ENCODE measurements at regions not wholly inside any gene's neighbourhood (a gene's known extent, or its start where the extent isn't known, plus 50 kb on each side); places are given as distances from the start of the nearest gene placed in this dataset.

- Histone ChIP-seq H3K27me3 (replicated peaks in 1 of 2; ENCODE audit: control insufficient read depth in 2 of 2, insufficient read depth in 2 of 2, low read length in 1 of 2) (no peaks in the 10 kb centered on the region; a peak in 1 of 4 replicates), H3K9me3 (replicated peaks; ENCODE audit: control insufficient read depth, insufficient read depth, low read length) (no peaks in the 10 kb centered on the region), H4K20me1 (ENCODE audit: control insufficient read depth, insufficient read depth) (no peaks in the 10 kb centered on the region), H3K9ac (ENCODE audit: control insufficient read depth, insufficient read depth, low read length) (no peak overlapping the region), H3K4me2 (ENCODE audit: control insufficient read depth, insufficient read depth) (no peak overlapping the region), H2AFZ (ENCODE audit: control insufficient read depth, low read depth, low read length) (no peak overlapping the region), H3K79me2 (ENCODE audit: control insufficient read depth, insufficient read depth, low read length) (no peaks in the 10 kb centered on the region), H3K27ac (ENCODE audit: control insufficient read depth, insufficient read depth) (no peak overlapping the region), H3K36me3 (ENCODE audit: control insufficient read depth in 2 of 2, insufficient read depth in 2 of 2, low read length in 1 of 2) (no peaks in the 10 kb centered on the region), H3K4me3 (no peak overlapping the region), H3K4me1 (ENCODE audit: control insufficient read depth, insufficient read depth, low read length) (peaks cover 1% of the 10 kb centered on the region)
- RAD21 ChIA-PET (ENCODE audit: unreplicated experiment), result interaction anchor here (1.2 kb wide), 1 partner anchor 59 kb away, joined by 3 read pairs; no protein-coding TSS in a partner anchor
- DNase-seq (ENCODE audit: low read depth, low spot score), result no peak
- intact Hi-C loops (cut with micrococcal nuclease; ENCODE audit: unreplicated experiment) (no loop called here), in situ Hi-C loops (cut with MboI) (no loop called here)
- FAIRE-seq, result no peak
- CTCF ChIA-PET, result interaction anchor here (0.7 to 3.1 kb wide), 6 partner anchors 9 to 279 kb away, joined by 3 to 28 read pairs (median 5); no protein-coding TSS in a partner anchor
- no TSS peak for BruUV-seq (replicated peaks)
- ATAC-seq, result no peak
- SMC1A ChIA-PET (ENCODE audit: uncharacterized antibody, unreplicated experiment), result interaction anchor here (1.4 kb wide), 1 partner anchor 9 kb away, joined by 8 read pairs; no protein-coding TSS in a partner anchor
- 9% methylated on average over 3 of the region's 3 CpGs for WGBS (ENCODE audit: insufficient coverage, insufficient replicate concordance, low lambda C conversion rate, missing lambda C conversion rate)
- POLR2A ChIA-PET, result no interaction called here
- TF ChIP-seq SPI1 (IDR thresholded peaks at IDR 0.05; ENCODE audit: borderline replicate concordance, insufficient read depth, low read depth, low read length), result no peak
- no peak for TF ChIP-seq ATF7 (IDR thresholded peaks at IDR 0.05; ENCODE audit: low read depth)
- no peak for TF ChIP-seq ELK1 (IDR thresholded peaks at IDR 0.05; ENCODE audit: low read depth, low read length)
- TF ChIP-seq BCL3 (IDR thresholded peaks at IDR 0.05; ENCODE audit: borderline replicate concordance, insufficient read depth, low read depth, low read length, poor library complexity, severe bottlenecking), result no peak
- TF ChIP-seq E2F8 (IDR thresholded peaks at IDR 0.05; ENCODE audit: low read depth, partially characterized antibody), result no peak
- TF ChIP-seq NBN (IDR thresholded peaks at IDR 0.05), result no peak
- no peak for TF ChIP-seq RFX5 (IDR thresholded peaks at IDR 0.05; ENCODE audit: low read depth, low read length)
- TF ChIP-seq MEF2B (IDR thresholded peaks at IDR 0.05; ENCODE audit: partially characterized antibody, poor library complexity, severe bottlenecking), result no peak
- TF ChIP-seq CHD1 (IDR thresholded peaks at IDR 0.05; ENCODE audit: low read depth, low read length), result no peak
- TF ChIP-seq HSF1 (IDR thresholded peaks at IDR 0.05; ENCODE audit: low read depth, low read length), result no peak
- TF ChIP-seq PAX5 (IDR thresholded peaks at IDR 0.05; ENCODE audit: borderline replicate concordance, low read depth, low read length), result no peak
- no peak for TF ChIP-seq MEF2A (IDR thresholded peaks at IDR 0.05; ENCODE audit: insufficient read depth, low read depth, low read length)
- no peak for TF ChIP-seq IRF4 (IDR thresholded peaks at IDR 0.05; ENCODE audit: low read depth, low read length)
- no peak for TF ChIP-seq NFIC (IDR thresholded peaks at IDR 0.05; ENCODE audit: low read depth, low read length)
- no peak for TF ChIP-seq ASH2L (IDR thresholded peaks at IDR 0.05; ENCODE audit: borderline replicate concordance, low read depth)
- TF ChIP-seq IKZF2 (IDR thresholded peaks at IDR 0.05), result no peak
- TF ChIP-seq MYC (IDR thresholded peaks at IDR 0.05; ENCODE audit: insufficient read depth, insufficient read length, insufficient replicate concordance, low read length, severe bottlenecking), result no peak
- TF ChIP-seq ZNF217 (IDR thresholded peaks at IDR 0.05), result no peak
Observed at GRCh38 chr15:66860844-66861243, 158.8 kb downstream of the SMAD6 start.
